ENCODE measurements at regions not wholly inside any gene's neighbourhood (a gene's known extent, or its start where the extent isn't known, plus 50 kb on each side); places are given as distances from the start of the nearest gene placed in this dataset.
"Not testable (repeated sequence)": the region's sequence is repeated elsewhere in the genome, so short reads cannot be mapped to it uniquely, and the experiment has no call there.

DNA sequence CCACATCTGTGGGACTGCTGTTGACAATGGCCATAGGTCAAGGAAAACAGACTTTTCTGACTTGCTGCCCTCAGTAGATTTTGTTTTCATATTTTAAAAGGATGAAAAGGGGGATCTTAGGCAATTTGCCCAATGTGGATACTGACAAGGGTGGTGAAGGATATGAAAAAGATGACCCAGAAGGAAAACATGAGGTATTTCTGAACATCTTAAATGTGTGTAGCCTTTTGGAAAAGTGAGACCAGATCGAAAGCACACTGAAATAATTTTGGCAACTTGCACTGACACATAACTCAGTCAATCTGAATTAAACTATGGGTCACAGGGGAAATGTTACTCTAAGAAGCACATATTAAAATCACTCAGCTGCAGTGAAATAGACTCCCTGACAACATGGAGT lies 1793.0 kb upstream of the ACO1 start:
- no peak overlapping the region for H3K4me3 ChIP-seq (ENCODE audit: low read depth, low read length)
- TF ChIP-seq, protein P1, sequence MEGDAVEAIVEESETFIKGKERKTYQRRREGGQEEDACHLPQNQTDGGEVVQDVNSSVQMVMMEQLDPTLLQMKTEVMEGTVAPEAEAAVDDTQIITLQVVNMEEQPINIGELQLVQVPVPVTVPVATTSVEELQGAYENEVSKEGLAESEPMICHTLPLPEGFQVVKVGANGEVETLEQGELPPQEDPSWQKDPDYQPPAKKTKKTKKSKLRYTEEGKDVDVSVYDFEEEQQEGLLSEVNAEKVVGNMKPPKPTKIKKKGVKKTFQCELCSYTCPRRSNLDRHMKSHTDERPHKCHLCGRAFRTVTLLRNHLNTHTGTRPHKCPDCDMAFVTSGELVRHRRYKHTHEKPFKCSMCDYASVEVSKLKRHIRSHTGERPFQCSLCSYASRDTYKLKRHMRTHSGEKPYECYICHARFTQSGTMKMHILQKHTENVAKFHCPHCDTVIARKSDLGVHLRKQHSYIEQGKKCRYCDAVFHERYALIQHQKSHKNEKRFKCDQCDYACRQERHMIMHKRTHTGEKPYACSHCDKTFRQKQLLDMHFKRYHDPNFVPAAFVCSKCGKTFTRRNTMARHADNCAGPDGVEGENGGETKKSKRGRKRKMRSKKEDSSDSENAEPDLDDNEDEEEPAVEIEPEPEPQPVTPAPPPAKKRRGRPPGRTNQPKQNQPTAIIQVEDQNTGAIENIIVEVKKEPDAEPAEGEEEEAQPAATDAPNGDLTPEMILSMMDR (IDR thresholded peaks at IDR 0.05; ENCODE audit: insufficient read depth, low read length, poor library complexity, severe bottlenecking) = no peak
- no peaks in the 10 kb centered on the region for H3K36me3 ChIP-seq (ENCODE audit: control insufficient read depth, insufficient read depth, low read length)
- H3K27me3 ChIP-seq (ENCODE audit: control insufficient read depth, insufficient read depth, low read length) = no peaks in the 10 kb centered on the region
- no peak for DNase-seq (ENCODE audit: low read depth)

DNA sequence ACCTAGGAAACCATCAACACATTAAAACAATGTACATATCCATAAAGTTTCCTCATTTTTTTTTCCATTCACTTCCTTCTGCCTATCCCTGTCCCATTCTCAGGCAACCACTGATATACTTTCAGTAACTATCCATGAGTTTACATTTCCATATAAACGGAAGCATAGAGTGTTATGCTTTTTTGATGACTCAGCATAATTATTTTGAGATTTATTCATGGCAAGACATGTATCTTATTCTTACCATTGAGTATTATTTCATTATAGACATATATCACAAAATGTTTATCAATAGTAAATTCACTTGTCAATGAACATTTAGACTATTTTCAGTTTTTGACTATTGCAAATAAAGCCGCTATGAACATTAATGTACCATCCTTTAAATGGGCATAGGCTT lies 1786.8 kb upstream of the ACO1 start:
- Histone ChIP-seq H3K36me3 (ENCODE audit: control insufficient read depth, insufficient read depth, low read length) (no peaks in the 10 kb centered on the region), H3K27me3 (ENCODE audit: control insufficient read depth, insufficient read depth, low read length) (no peaks in the 10 kb centered on the region), H3K4me3 (ENCODE audit: low read depth, low read length) (no peak overlapping the region)
- TF ChIP-seq, protein P1 (IDR thresholded peaks at IDR 0.05; ENCODE audit: insufficient read depth, low read length, poor library complexity, severe bottlenecking) = no peak
- no peak for DNase-seq (ENCODE audit: low read depth)

DNA sequence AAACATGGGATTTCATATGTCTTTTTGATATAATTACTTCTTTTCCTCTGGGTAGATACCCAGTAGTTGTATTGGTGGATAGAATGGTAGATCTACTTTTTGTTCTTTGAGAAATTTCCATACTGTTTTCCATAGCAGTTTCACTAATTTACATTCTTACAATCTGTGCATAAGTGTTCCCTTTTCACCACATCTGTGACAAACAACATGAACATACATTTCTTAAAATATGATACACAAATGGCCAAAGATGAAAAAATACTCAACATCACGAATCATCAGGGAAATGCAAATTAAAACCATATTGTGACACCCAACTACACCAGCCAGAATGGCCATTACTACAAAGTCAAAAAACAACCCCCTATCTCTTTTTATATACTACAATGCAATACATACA lies 1778.5 kb upstream of the ACO1 start:
- Histone ChIP-seq H3K36me3 (ENCODE audit: control insufficient read depth, insufficient read depth, low read length) (no peaks in the 10 kb centered on the region), H3K27me3 (ENCODE audit: control insufficient read depth, insufficient read depth, low read length) (no peaks in the 10 kb centered on the region), H3K4me3 (ENCODE audit: low read depth, low read length) (no peak overlapping the region)
- DNase-seq (ENCODE audit: low read depth) = no peak
- TF ChIP-seq, protein P1 (IDR thresholded peaks at IDR 0.05; ENCODE audit: insufficient read depth, low read length, poor library complexity, severe bottlenecking) = no peak

DNA sequence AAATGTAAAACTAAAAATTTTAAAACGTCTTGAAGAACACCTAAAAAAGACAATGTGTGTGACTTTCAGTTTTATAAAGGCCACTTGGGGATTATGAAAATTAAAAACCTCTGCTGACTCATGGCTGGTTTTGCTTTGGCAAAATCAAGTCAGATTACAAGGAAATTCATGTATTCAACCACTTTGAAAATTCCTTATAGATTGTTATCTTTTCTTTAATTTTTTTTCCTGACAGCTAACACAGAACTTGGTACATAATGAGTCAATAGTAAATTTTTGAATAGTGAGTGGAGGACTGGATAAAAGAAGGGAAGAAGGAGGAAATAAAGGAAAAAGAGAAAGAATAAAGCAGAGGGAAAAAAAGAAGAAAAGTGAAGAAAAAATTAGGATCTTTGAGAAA lies 1774.7 kb upstream of the ACO1 start:
- Histone ChIP-seq H3K4me3 (ENCODE audit: low read depth, low read length) (no peak overlapping the region), H3K27me3 (ENCODE audit: control insufficient read depth, insufficient read depth, low read length) (no peaks in the 10 kb centered on the region), H3K36me3 (ENCODE audit: control insufficient read depth, insufficient read depth, low read length) (no peaks in the 10 kb centered on the region)
- no peak for DNase-seq (ENCODE audit: low read depth)
- TF ChIP-seq, protein P1 (IDR thresholded peaks at IDR 0.05; ENCODE audit: insufficient read depth, low read length, poor library complexity, severe bottlenecking) = no peak

DNA sequence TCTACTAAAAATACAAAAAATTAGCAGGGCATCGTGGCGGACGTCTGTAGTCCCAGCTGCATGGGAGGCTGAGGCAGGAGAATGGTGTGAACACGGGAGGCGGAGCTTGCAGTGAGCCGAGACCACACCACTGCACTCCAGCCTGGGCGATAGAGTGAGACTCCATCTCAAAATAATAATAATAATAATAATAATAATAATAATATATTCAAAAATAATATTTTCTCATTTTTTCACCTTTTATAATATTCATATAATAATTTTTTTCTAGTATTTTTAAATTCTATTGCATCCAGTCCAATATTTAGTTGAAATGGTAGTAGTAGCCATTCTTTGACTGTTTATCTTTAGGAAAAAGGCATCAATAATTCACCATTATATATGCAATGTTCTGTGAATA lies 1767.7 kb upstream of the ACO1 start:
- not testable (repeated sequence) for H3K27me3 ChIP-seq (ENCODE audit: control insufficient read depth, insufficient read depth, low read length); H3K36me3 ChIP-seq (ENCODE audit: control insufficient read depth, insufficient read depth, low read length); H3K4me3 ChIP-seq (ENCODE audit: low read depth, low read length); DNase-seq (ENCODE audit: low read depth)

DNA sequence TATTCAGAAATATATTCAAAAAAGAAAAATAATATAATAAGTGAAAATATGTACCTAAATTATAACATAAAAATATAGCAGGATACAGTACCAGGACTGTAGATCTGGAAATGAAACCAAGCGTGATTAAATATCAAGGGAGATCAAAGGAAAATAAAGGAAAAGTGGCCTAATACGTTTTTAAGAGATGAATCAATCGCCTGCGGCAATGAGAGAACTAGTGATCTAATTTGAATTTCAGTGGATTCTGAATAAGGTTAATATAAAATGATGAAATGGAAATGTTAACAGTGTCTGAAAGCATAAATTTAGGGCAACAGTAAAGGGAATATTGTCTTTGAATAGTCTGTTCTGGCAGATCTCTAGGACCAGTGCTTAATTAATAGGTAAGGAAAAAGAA lies 1761.9 kb upstream of the ACO1 start:
- TF ChIP-seq, protein P1 (IDR thresholded peaks at IDR 0.05; ENCODE audit: insufficient read depth, low read length, poor library complexity, severe bottlenecking) = no peak
- H3K27me3 ChIP-seq (ENCODE audit: control insufficient read depth, insufficient read depth, low read length) = no peaks in the 10 kb centered on the region
- H3K36me3 ChIP-seq (ENCODE audit: control insufficient read depth, insufficient read depth, low read length) = no peaks in the 10 kb centered on the region
- no peak for DNase-seq (ENCODE audit: low read depth)
- H3K4me3 ChIP-seq (ENCODE audit: low read depth, low read length) = no peak overlapping the region

Data from kidney epithelial cell (primary cell).